OCI-LY1 (cell line): ENCODE measurements at regions not wholly inside any gene's neighbourhood (a gene's known extent, or its start where the extent isn't known, plus 50 kb on each side); places are given as distances from the start of the nearest gene placed in this dataset.

ENCODE experiments used
- H2AFZ ChIP-seq: fragments of 200-600 bp; sonication (generic), shearing (Covaris generic); 2 replicates; pipeline ENCODE4 v1.6.0; 2014; ENCODE audit warnings: antibody characterized with exemption, mild to moderate bottlenecking, low read length
- H3F3A ChIP-seq: fragments of 200-600 bp; sonication (generic), shearing (Covaris generic); 2 replicates; pipeline ENCODE4 v1.6.0; 2014; ENCODE audit warnings: mild to moderate bottlenecking, antibody characterized with exemption, low read length, moderate library complexity; ENCODE audit not compliant: insufficient read depth
- H3K27ac ChIP-seq: fragments of 200-600 bp; sonication (generic); 2 replicates; pipeline ENCODE4 v1.5.1; 2014; ENCODE audit warnings: low read length, mixed run types, mild to moderate bottlenecking, low read depth; ENCODE audit not compliant: poor library complexity, severe bottlenecking
- H3K27me3 ChIP-seq: fragments of 200-600 bp; sonication (generic); 2 replicates; pipeline ENCODE4 v1.6.0; 2014; ENCODE audit warnings: antibody characterized with exemption, mild to moderate bottlenecking, low read length, moderate library complexity; ENCODE audit not compliant: insufficient read depth
- H3K36me3 ChIP-seq: fragments of 200-600 bp; sonication (generic); 2 replicates; pipeline ENCODE4 v1.6.1; 2014; ENCODE audit warnings: mild to moderate bottlenecking, antibody characterized with exemption, low read length, moderate library complexity, mixed read lengths; ENCODE audit not compliant: insufficient read depth
- H3K4me1 ChIP-seq: fragments of 200-600 bp; sonication (generic); 2 replicates; pipeline ENCODE4 v1.5.1; 2014; ENCODE audit warnings: mild to moderate bottlenecking, low read length, moderate library complexity; ENCODE audit not compliant: insufficient read depth, severe bottlenecking
- H3K4me2 ChIP-seq: fragments of 200-600 bp; sonication (generic), shearing (Covaris generic); 2 replicates; pipeline ENCODE4 v1.6.1; 2014; ENCODE audit warnings: low read length
- H3K4me3 ChIP-seq: fragments of 200-600 bp; sonication (generic); 2 replicates; pipeline ENCODE4 v1.5.1; 2014; ENCODE audit warnings: low read length, low read depth, mild to moderate bottlenecking, mixed read lengths; ENCODE audit not compliant: poor library complexity, severe bottlenecking
- H3K79me2 ChIP-seq: fragments of 200-600 bp; shearing (Covaris generic); 2 replicates; pipeline ENCODE4 v1.6.1; 2016; ENCODE audit warnings: mixed run types, low read length, mixed read lengths; ENCODE audit not compliant: insufficient read depth
- H3K9ac ChIP-seq: fragments of 200-600 bp; sonication (generic), shearing (Covaris generic); 2 replicates; pipeline ENCODE4 v1.6.1; 2014; ENCODE audit warnings: mild to moderate bottlenecking, low read length, mixed read lengths
- H3K9me2 ChIP-seq: fragments of 200-600 bp; sonication (generic), shearing (Covaris generic); 2 replicates; pipeline ENCODE4 v1.6.1; 2014; ENCODE audit warnings: low read depth, mild to moderate bottlenecking, low read length, mixed read lengths
- H3K9me3 ChIP-seq: fragments of 200-600 bp; shearing (Covaris generic); 2 replicates; pipeline ENCODE4 v1.6.1; 2014; ENCODE audit warnings: low read length, mixed read lengths
- H4K20me1 ChIP-seq: fragments of 200-600 bp; sonication (generic), shearing (Covaris generic); 2 replicates; pipeline ENCODE4 v1.6.0; 2016; ENCODE audit warnings: mild to moderate bottlenecking, low read length; ENCODE audit not compliant: insufficient read depth
- EZH2 ChIP-seq: fragments of 200-600 bp; sonication (generic), shearing (Covaris generic); IDR thresholded peaks from 2 replicates; pipeline ENCODE4 v1.8.0; 2017; ENCODE audit warnings: borderline replicate concordance, mixed run types, mild to moderate bottlenecking, antibody characterized with exemption, low read length, moderate library complexity, mixed read lengths
- TF ChIP-seq, protein P1 (sequence below): fragments of 200-600 bp; sonication (generic), shearing (Covaris generic); IDR thresholded peaks from 2 replicates; pipeline ENCODE4 v1.5.1; 2017; ENCODE audit warnings: mild to moderate bottlenecking, antibody characterized with exemption, low read length, moderate library complexity, mixed read lengths

DNA sequence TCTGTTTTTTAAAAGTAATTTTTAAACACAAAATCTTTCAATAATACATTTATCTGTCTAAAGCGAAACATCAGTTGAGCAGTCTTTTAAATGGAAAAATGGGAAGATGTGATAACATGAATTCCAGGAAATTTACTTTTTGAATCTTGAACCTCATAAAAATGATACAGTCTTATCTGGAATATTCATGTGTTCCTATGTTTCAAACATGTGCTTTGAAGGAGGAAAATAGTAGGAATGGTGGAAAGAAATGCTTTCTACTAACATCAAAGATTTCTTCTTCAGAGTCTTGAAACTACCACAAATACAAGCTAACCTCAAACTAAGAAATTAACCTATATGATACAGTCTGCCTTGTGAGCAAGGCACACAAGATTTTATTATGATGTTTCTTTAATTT lies 317.5 kb upstream of the SEMA3A start:
- Histone ChIP-seq H3K27ac (no peak overlapping the region), H3F3A (no peaks in the 10 kb centered on the region), H3K9me2 (no peaks in the 10 kb centered on the region), H3K4me3 (no peak overlapping the region), H4K20me1 (no peaks in the 10 kb centered on the region), H3K4me2 (no peak overlapping the region), H3K27me3 (no peaks in the 10 kb centered on the region), H3K4me1 (no peaks in the 10 kb centered on the region), H2AFZ (no peak overlapping the region), H3K9ac (no peak overlapping the region), H3K9me3 (no peaks in the 10 kb centered on the region), H3K79me2 (no peaks in the 10 kb centered on the region), H3K36me3 (no peaks in the 10 kb centered on the region)
- TF ChIP-seq, protein P1, sequence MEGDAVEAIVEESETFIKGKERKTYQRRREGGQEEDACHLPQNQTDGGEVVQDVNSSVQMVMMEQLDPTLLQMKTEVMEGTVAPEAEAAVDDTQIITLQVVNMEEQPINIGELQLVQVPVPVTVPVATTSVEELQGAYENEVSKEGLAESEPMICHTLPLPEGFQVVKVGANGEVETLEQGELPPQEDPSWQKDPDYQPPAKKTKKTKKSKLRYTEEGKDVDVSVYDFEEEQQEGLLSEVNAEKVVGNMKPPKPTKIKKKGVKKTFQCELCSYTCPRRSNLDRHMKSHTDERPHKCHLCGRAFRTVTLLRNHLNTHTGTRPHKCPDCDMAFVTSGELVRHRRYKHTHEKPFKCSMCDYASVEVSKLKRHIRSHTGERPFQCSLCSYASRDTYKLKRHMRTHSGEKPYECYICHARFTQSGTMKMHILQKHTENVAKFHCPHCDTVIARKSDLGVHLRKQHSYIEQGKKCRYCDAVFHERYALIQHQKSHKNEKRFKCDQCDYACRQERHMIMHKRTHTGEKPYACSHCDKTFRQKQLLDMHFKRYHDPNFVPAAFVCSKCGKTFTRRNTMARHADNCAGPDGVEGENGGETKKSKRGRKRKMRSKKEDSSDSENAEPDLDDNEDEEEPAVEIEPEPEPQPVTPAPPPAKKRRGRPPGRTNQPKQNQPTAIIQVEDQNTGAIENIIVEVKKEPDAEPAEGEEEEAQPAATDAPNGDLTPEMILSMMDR = no peak
- TF ChIP-seq EZH2 = no peak

GRCh38 chr7:84510505-84510904 lies 315.9 kb upstream of the SEMA3A start:
- no peaks in the 10 kb centered on the region for H3K9me3 ChIP-seq
- TF ChIP-seq EZH2 = no peak
- TF ChIP-seq, protein P1 = no peak
- H3K4me3 ChIP-seq = no peak overlapping the region
- H3K9ac ChIP-seq = no peak overlapping the region
- no peaks in the 10 kb centered on the region for H3K27me3 ChIP-seq
- no peak overlapping the region for H2AFZ ChIP-seq
- no peaks in the 10 kb centered on the region for H3K9me2 ChIP-seq
- no peaks in the 10 kb centered on the region for H3K36me3 ChIP-seq
- H4K20me1 ChIP-seq = no peaks in the 10 kb centered on the region
- no peak overlapping the region for H3K4me2 ChIP-seq
- no peaks in the 10 kb centered on the region for H3K4me1 ChIP-seq
- H3K79me2 ChIP-seq = no peaks in the 10 kb centered on the region
- no peaks in the 10 kb centered on the region for H3F3A ChIP-seq
- H3K27ac ChIP-seq = no peak overlapping the region

GRCh38 chr7:84509522-84509921 lies 314.9 kb upstream of the SEMA3A start:
- Histone ChIP-seq H3K27me3 (no peaks in the 10 kb centered on the region), H3K4me2 (no peak overlapping the region), H3K36me3 (no peaks in the 10 kb centered on the region), H3K27ac (no peak overlapping the region), H2AFZ (no peak overlapping the region), H3K79me2 (no peaks in the 10 kb centered on the region), H3K9me2 (no peaks in the 10 kb centered on the region), H3K9me3 (no peaks in the 10 kb centered on the region), H4K20me1 (no peaks in the 10 kb centered on the region), H3K9ac (no peak overlapping the region), H3K4me3 (no peak overlapping the region), H3F3A (no peaks in the 10 kb centered on the region), H3K4me1 (no peaks in the 10 kb centered on the region)
- TF ChIP-seq EZH2 = no peak
- TF ChIP-seq, protein P1 = no peak
